GM19351 (cell line): ENCODE measurements at regions not wholly inside any gene's neighbourhood (a gene's known extent, or its start where the extent isn't known, plus 50 kb on each side); places are given as distances from the start of the nearest gene placed in this dataset.
"Not testable (repeated sequence)": the region's sequence is repeated elsewhere in the genome, so short reads cannot be mapped to it uniquely, and the experiment has no call there.

ENCODE experiments used
- ATAC-seq: cut with Tn5 transposase; IDR thresholded peaks from one replicate; pipeline ENCODE4 v1.9.1; 2021; ENCODE audit warnings: mild to moderate bottlenecking, moderate library complexity; ENCODE audit not compliant: unreplicated experiment

GRCh38 chr11:100576718-100577021 is 110.4 kb upstream of the ARHGAP42 start:
- ATAC-seq = no peak

GRCh38 chr11:100578831-100579311 is 108.2 kb upstream of the ARHGAP42 start:
- no peak for ATAC-seq

- ATAC-seq = no peak
These were observed 105.8 kb upstream of the ARHGAP42 start for GRCh38 chr11:100581318-100581717.

GRCh38 chr11:100584201-100584985 is 102.7 kb upstream of the ARHGAP42 start:
- no peak for ATAC-seq

DNA sequence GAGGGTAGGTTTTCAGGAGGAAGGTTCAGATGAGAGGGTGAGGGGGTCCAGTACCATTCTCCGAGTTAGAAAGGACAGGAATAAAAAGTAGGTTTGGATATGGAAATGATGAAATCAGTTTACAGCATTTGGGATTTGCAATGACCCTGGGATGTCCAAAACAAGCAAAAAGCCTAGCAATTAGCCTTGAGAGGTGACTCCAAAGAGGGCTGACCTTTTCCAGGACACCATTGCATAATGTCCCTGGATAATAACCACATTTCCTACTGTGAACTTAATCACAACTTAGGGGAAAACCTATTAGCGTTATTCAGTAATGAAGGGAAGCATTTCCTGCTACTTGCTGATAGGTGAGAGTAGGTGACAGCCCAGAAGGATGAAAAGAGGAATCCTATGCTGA is 101.4 kb upstream of the ARHGAP42 start:
- ATAC-seq = no peak

- ATAC-seq = no peak
These were observed 100.6 kb upstream of the ARHGAP42 start for GRCh38 chr11:100586361-100587101.

DNA sequence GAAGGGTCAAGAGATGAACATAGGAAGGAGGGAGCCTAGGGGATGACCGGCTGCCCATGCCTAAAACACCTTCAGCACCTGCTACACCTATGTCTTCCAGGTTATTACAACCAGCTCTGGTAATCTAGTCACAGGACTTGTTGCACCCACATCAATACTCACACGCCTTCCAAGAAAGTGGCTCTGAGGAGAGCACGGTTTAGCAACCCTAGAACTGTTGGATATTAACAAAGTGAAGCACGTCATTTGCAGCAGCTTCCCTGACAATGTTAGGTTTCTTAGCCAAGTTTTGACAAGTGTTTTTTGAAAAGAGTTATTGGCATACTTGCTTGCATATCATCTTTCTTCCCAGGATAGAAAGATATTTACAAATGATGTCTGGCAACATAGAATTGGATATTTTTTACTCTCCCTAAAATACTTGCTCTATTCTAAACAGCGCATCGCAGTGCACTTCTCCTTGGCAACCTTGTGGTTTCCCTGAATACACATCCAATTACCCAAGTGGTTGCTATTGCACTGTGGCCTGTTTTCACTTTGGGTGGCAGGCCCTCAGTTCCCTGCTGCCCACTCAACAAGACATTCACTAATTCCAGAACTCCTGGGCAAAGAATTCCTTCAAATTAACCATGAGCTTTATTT is 94.3 kb upstream of the ARHGAP42 start:
- no peak for ATAC-seq

DNA sequence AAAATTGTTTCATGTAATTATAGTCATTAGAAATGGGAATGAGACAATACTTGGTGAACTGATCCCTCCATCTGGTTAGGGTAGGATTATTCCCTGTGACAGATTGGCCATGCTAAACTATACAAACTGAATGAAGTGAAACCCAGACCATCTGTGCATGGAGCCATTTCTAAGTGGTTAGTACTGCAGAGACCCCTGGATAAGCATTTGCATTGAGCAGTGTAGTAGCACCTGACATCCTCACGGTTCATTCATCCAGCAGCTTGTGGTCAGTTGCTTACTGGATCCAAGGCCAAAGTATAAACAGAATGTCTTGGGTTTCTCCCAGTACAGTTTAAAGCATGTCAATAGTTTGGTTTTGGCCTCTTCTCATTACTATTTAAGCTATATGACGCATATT is 93.8 kb upstream of the ARHGAP42 start:
- ATAC-seq = no peak

- no peak for ATAC-seq
These were observed 92.8 kb upstream of the ARHGAP42 start for GRCh38 chr11:100594320-100594719.

DNA sequence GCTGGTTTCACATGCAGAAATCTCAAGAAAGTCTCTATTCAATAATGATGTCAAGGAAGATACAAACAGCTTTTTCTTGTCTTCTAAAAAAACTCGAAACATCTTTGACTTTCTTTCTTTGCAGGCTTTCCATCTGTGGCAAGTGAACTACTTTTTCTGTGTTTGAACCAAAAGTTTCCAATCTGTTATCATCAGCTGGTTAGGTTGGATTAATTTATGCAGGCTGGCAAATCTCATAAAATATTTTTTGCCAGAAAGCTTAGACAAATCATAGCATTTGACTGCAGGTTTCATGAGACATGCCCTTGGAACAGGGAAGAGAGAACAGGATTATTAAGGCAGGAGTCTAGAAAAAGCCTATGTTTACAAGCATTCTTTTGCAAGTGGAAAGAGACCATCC is 86.1 kb upstream of the ARHGAP42 start:
- ATAC-seq = no peak

- no peak for ATAC-seq
These were observed 84.4 kb upstream of the ARHGAP42 start for GRCh38 chr11:100602716-100603115.

GRCh38 chr11:100607761-100608160 is 79.3 kb upstream of the ARHGAP42 start:
- not testable (repeated sequence) for ATAC-seq

DNA sequence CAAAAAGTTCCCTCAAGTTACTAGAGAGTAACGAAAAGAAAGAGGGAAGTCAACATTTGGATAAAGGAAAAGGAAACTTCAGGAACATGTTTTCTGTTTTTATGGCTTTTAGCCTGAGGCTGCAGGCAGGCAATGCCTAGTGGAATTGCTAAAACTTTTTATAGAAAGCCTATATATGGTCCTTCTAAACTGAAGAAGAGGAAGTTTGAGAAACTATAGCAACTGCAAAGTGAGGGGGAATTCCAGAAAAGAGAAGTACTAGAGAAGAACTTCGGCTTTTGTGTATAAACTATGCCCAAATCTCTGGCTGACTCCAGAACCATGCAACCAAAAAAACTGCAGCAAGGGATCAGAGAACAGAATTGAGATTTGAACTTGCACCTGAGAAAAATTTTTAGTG is 74.3 kb upstream of the ARHGAP42 start:
- peak; percentile 99 for ATAC-seq

- no peak for ATAC-seq
These were observed 68.2 kb upstream of the ARHGAP42 start for GRCh38 chr11:100618914-100619313.

DNA sequence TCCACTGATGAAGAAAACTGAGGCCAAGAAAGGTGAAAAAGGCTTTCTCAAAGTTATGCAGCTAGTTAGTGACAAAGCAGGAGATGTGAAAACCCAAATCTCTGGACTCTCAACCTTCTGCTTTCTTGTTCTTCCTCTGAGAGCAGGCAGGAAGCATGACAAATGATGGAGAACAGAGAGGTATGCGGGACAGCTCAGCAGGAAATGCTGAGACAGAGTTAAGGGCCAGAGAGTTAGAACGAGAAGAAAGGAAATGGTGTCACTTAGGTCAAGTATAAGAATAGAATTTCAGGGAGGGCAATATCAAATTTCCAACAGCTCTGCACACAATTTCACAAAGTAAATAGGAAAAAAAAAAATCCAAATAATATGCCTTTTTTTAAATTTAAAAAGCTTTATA is 67.6 kb upstream of the ARHGAP42 start:
- ATAC-seq = no peak

DNA sequence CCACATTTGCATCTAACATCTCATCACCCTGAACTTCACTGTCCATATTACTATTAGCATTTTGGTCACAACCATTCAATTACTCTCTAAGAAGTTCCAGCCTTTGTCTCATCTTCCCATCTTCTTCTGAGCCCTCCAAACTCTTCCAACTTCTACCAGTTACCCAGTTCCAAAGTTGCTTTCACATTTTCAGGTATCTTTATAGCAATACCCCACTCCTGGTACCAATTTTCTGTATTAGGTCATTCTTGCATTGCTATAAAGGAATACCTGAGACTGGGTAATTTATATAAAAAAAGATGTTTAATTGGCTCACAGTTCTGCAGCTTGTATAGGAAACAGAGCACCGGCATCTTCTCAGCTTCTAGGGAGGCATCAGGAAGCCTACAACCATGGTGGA is 64.7 kb upstream of the ARHGAP42 start:
- no peak for ATAC-seq

DNA sequence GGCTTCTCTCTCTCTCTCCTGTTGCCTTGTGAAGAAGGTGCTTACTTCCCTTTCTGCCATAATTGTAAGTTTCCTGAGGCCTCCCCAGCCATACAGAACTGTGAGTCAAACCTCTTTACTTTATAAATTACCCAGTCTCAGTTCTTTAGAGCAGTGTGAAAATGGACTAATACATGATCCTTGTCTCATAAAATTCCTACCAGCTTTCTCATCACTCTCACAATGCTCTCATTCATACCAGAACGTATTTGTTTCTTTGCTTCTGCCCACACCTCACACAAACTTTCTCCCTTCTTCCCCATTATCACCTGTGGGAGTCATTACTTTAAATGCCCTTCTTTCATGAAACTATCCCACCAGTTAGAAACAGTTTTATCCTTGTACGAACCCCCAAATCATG is 62.7 kb upstream of the ARHGAP42 start:
- ATAC-seq = no peak

GRCh38 chr11:100625041-100625440 is 62.0 kb upstream of the ARHGAP42 start:
- no peak for ATAC-seq

GRCh38 chr11:100629671-100630070 is 57.4 kb upstream of the ARHGAP42 start:
- ATAC-seq = no peak

DNA sequence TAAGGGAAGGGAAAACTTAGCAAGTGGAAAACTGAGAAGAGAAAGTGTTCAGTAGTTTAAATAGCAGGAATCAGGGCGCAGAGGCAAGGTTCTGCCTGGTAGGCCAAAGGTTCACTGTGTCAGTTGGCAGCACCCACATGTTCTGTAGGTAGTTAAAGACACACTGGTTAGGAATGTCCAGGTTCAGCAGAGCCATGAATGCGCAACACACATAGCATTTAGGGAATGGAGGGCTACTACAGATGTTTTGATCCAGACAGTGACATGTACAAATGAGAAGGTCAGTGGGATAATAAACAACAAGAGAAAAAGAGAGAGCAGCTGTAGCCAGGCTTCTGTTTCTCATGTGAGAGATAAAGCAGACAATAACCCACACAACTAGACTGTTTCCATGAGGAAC is 56.2 kb upstream of the ARHGAP42 start:
- ATAC-seq = no peak

DNA sequence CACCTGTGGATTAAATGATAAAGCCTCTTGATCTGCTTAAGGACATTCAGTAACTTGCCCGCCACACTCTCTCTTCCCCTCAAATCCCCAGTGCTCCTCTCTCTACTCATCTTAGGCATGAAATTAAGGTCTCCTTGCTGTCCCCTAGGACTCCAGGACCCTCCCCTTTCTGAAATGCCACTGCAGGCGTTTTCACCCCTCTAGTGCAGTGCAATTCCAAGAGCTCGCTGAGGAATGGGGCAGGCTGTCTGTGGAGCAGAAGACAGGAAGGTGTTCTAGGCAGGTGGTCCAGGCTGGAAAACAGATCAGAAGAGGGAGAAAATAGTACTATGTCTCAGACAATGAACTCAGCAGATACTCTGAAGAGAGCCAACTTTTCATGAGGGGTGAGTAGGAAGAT is 55.8 kb upstream of the ARHGAP42 start:
- no peak for ATAC-seq

GRCh38 chr11:100632941-100633452 is 54.1 kb upstream of the ARHGAP42 start:
- no peak for ATAC-seq
